Transverse colon (tissue), 4 donors: ENCODE measurements at regions not wholly inside any gene's neighbourhood (a gene's known extent, or its start where the extent isn't known, plus 50 kb on each side); places are given as distances from the start of the nearest gene placed in this dataset.

Experiments used
- DNase-seq: peaks from one replicate; pipeline ENCODE4 v3.0.0-alpha.2; 2019
- H3K27ac ChIP-seq, 4 donors: fragments of 200-600 bp; sonication (generic); 2 replicates each; pipeline ENCODE4 v1.5.1; 2016 to 2018; ENCODE audit warnings: inconsistent platforms in 4 of 4
- H3K27me3 ChIP-seq: fragments of 200-600 bp; sonication (generic); 2 replicates; pipeline ENCODE4 v1.5.1; 2017; ENCODE audit warnings: inconsistent platforms
- H3K36me3 ChIP-seq, 4 donors: fragments of 200-600 bp; sonication (generic); 2 replicates each; pipeline ENCODE4 v1.5.1; 2017 to 2019; ENCODE audit warnings: inconsistent platforms in 4 of 4
- H3K4me1 ChIP-seq, 4 donors: fragments of 200-600 bp; sonication (generic); 2 replicates each; pipeline ENCODE4 v1.5.1; 2017 to 2020; ENCODE audit warnings: inconsistent platforms in 4 of 4
- H3K4me3 ChIP-seq, 4 donors: fragments of 200-600 bp; sonication (generic); 1 replicate in 1 of 4; 2 replicates in 3 of 4; pipeline versions ENCODE4 v1.5.1 to v1.6.1; 2017 to 2019; ENCODE audit warnings: inconsistent platforms in 4 of 4
- H3K9me3 ChIP-seq, 2 donors: fragments of 200-600 bp; sonication (generic); 2 replicates each; pipeline ENCODE4 v1.5.1; 2017 to 2019; ENCODE audit warnings: inconsistent platforms in 2 of 2
- EP300 ChIP-seq: sonication (generic); formaldehyde crosslinking; IDR thresholded peaks from one replicate; pipeline ENCODE4 v1.6.1; 2017; ENCODE audit warnings: antibody characterized with exemption, low read depth
- POLR2A ChIP-seq: fragments of 450-650 bp; IDR thresholded peaks from one replicate; pipeline ENCODE4 v1.6.1; 2016; ENCODE audit warnings: antibody characterized with exemption, mild to moderate bottlenecking, moderate library complexity
- POLR2AphosphoS5 ChIP-seq, 3 donors: sonication (generic); formaldehyde crosslinking; IDR thresholded peaks; one replicate each; pipeline ENCODE4 v1.6.1; 2016; ENCODE audit warnings: antibody characterized with exemption in 3 of 3
- WGBS, 2 donors: methylation state at CpG; one replicate each; pipeline ENCODE4 v1.1.5; 2018; ENCODE audit warnings: low coverage in 1 of 2; 5-methylcytosine and 5-hydroxymethylcytosine counted together
- in situ Hi-C, 4 donors: fragments of 200-750 bp; cut with MboI; loops; one replicate each; pipeline versions ENCODE4 v1.15.0 to v1.15.1; 2017; ENCODE audit warnings: low sequenced_read_pairs in 3 of 4, low pct_ligation_motif_present in 1 of 4, low pct_unique_long_range_greater_than_20kb in 1 of 4
- intact Hi-C: fragments of 100-400 bp; cut with DNase I; formaldehyde crosslinking; loops from one replicate; pipeline ENCODE4 v1.15.1; 2023; ENCODE audit warnings: low total_unique reads
- TF ChIP-seq, protein P1 (sequence below), 5 experiments: fragments of 200-600 bp in 3 of 5; fragments of 450-650 bp in 2 of 5; sonication (generic) in 3 of 5; IDR thresholded peaks; 1 replicate in 2 of 5; 2 replicates in 3 of 5; pipeline ENCODE4 v1.5.1; 2016 to 2017; ENCODE audit warnings: antibody characterized with exemption in 5 of 5, inconsistent platforms in 3 of 5, mild to moderate bottlenecking in 2 of 5, moderate library complexity in 1 of 5

GRCh38 chr18:30211112-30211511 lies 831.4 kb downstream of the DSC3 start:
- H3K4me3 ChIP-seq, result no peak overlapping the region

GRCh38 chr18:30208546-30208945 lies 834.0 kb downstream of the DSC3 start:
- intact Hi-C loops (no loop called here), in situ Hi-C loops (no loop called here)
- 46 to 100% methylated on average over 1 of the region's 1 CpG for WGBS, 2 donors

More at GRCh38 chr18:30211112-30211511, 831.4 kb downstream of the DSC3 start:
- no peak for DNase-seq
- Histone ChIP-seq H3K27me3 (no peaks in the 10 kb centered on the region), H3K36me3 (no peaks in the 10 kb centered on the region), H3K27ac (no peak overlapping the region), H3K9me3 (no peaks in the 10 kb centered on the region), H3K4me1 (no peaks in the 10 kb centered on the region)
- in situ Hi-C loops (no loop called here), intact Hi-C loops (no loop called here)
- no peak for TF ChIP-seq POLR2AphosphoS5 (IDR thresholded peaks at IDR 0.05)
- TF ChIP-seq POLR2A, result no peak
- TF ChIP-seq EP300, result no peak
- TF ChIP-seq, protein P1, sequence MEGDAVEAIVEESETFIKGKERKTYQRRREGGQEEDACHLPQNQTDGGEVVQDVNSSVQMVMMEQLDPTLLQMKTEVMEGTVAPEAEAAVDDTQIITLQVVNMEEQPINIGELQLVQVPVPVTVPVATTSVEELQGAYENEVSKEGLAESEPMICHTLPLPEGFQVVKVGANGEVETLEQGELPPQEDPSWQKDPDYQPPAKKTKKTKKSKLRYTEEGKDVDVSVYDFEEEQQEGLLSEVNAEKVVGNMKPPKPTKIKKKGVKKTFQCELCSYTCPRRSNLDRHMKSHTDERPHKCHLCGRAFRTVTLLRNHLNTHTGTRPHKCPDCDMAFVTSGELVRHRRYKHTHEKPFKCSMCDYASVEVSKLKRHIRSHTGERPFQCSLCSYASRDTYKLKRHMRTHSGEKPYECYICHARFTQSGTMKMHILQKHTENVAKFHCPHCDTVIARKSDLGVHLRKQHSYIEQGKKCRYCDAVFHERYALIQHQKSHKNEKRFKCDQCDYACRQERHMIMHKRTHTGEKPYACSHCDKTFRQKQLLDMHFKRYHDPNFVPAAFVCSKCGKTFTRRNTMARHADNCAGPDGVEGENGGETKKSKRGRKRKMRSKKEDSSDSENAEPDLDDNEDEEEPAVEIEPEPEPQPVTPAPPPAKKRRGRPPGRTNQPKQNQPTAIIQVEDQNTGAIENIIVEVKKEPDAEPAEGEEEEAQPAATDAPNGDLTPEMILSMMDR (IDR thresholded peaks at IDR 0.05), result no peak

DNA sequence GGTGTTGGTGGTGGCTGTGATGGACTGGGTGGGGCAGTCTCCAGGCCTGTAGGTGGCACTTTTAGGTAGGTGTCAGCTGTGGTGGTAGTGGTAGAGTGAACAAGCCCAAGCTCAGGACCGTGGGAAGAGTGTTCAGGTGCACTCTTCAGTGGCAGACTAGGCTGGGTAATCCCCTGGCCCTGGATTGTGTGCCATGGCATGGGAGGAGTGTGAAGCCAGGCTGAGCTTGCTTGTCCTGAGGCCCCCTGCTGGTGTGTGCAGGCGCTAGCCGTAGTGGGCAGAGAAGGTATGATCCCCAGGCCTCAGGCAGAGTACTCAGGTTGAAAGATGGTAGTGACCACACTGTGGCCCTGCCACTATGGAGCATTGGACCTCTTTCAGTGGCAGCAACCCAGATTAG lies 850.3 kb downstream of the DSC3 start:
- intact Hi-C loops, result no loop called here
- Histone ChIP-seq H3K4me3 (no peak overlapping the region), H3K36me3 (no peaks in the 10 kb centered on the region), H3K4me1 (no peaks in the 10 kb centered on the region), H3K27me3 (no peaks in the 10 kb centered on the region), H3K27ac (no peak overlapping the region), H3K9me3 (no peaks in the 10 kb centered on the region)
- in situ Hi-C loops, result no loop called here
- no peak for DNase-seq
- TF ChIP-seq POLR2AphosphoS5 (IDR thresholded peaks at IDR 0.05) (no peak), EP300 (no peak), POLR2A (no peak)
- TF ChIP-seq, protein P1 (IDR thresholded peaks at IDR 0.05), result no peak
- 83% methylated on average over 3 of the region's 3 CpGs; no CpG with 5 or more reads in 1 of the 2 donors for WGBS, 2 donors

More at GRCh38 chr18:30208546-30208945, 834.0 kb downstream of the DSC3 start:
- Histone ChIP-seq H3K27ac (no peak overlapping the region), H3K27me3 (no peaks in the 10 kb centered on the region), H3K4me3 (no peak overlapping the region), H3K36me3 (no peaks in the 10 kb centered on the region), H3K4me1 (no peaks in the 10 kb centered on the region), H3K9me3 (no peaks in the 10 kb centered on the region)
- TF ChIP-seq POLR2AphosphoS5 (IDR thresholded peaks at IDR 0.05) (no peak), EP300 (no peak), POLR2A (no peak)
- TF ChIP-seq, protein P1 (IDR thresholded peaks at IDR 0.05), result no peak
- no peak for DNase-seq

DNA sequence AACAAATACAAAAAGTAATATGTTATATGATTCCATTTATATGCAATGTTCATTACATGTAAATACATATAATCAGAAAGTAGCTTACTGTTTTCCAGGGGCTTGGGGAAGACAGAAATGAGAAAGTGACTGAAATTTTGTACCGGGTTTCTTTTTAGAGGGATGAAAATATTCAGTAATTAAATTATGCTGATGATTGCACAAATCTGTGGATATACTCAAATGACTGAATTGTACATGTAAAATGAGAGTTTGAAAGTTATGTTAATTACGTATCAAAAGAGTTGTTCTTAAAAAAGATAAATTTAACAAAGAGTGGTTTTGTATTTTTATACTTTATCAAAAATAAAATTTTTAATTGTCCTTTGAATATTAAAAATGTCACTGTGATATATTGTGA lies 856.3 kb downstream of the DSC3 start:
- 89 to 90% methylated on average over 2 of the region's 2 CpGs for WGBS, 2 donors

More for the DNA sequence above, 856.3 kb downstream of the DSC3 start:
- in situ Hi-C loops, result no loop called here
- H3K27me3 ChIP-seq, result no peaks in the 10 kb centered on the region
- TF ChIP-seq POLR2AphosphoS5 (IDR thresholded peaks at IDR 0.05) (no peak), EP300 (no peak), POLR2A (no peak)
- TF ChIP-seq, protein P1 (IDR thresholded peaks at IDR 0.05), result no peak
- intact Hi-C loops, result no loop called here
- DNase-seq, result no peak
- H3K4me3 ChIP-seq, result no peak overlapping the region
- H3K36me3 ChIP-seq, result no peaks in the 10 kb centered on the region
- no peaks in the 10 kb centered on the region for H3K9me3 ChIP-seq
- no peak overlapping the region for H3K27ac ChIP-seq
- H3K4me1 ChIP-seq, result no peaks in the 10 kb centered on the region
